ENCODE measurements at regions not wholly inside any gene's neighbourhood (a gene's known extent, or its start where the extent isn't known, plus 50 kb on each side); places are given as distances from the start of the nearest gene placed in this dataset.

- ATAC-seq (replicated peaks in 1 of 4) (no peak), DNase-seq (no peak)
- H3K36me3 Mint-ChIP-seq: no peaks in the 10 kb centered on the region
- no peaks in the 10 kb centered on the region for H3K36me3 ChIP-seq (ENCODE audit: control insufficient read depth in 2 of 2, extremely low read depth in 1 of 2, insufficient read depth in 1 of 2, low read length in 1 of 2)
- H3K4me1 ChIP-seq (ENCODE audit: control insufficient read depth in 1 of 2, extremely low read depth in 1 of 2, insufficient read depth in 2 of 2, low read length in 2 of 2): no peaks in the 10 kb centered on the region
- H3K4me3 ChIP-seq (ENCODE audit: control insufficient read depth in 1 of 2, extremely low read depth in 1 of 2, low read length in 1 of 2): no peak overlapping the region
- peaks cover 15 to 22% (median 20%) of the 10 kb centered on the region in 3 donors for H3K9me3 Mint-ChIP-seq
- POLR2A ChIA-PET: interaction anchor here in 1 of 2 donors (0.7 kb wide), 1 partner anchor 49 kb away, joined by 3 read pairs; no protein-coding TSS in a partner anchor
- no peak overlapping the region for H3K27ac Mint-ChIP-seq
- CTCF ChIA-PET: interaction anchor here in 1 of 2 donors (0.9 kb wide), 1 partner anchor 15 kb away, joined by 3 read pairs; no protein-coding TSS in a partner anchor
- H3K4me3 Mint-ChIP-seq: no peak overlapping the region
- peaks cover 3 to 14% of the 10 kb centered on the region in 2 donors for H3K27me3 Mint-ChIP-seq
- H3K4me1 Mint-ChIP-seq: no peaks in the 10 kb centered on the region
- H3K27ac ChIP-seq (ENCODE audit: low read length): no peak overlapping the region
- peaks cover 2% of the 10 kb centered on the region for H3K9me3 ChIP-seq
- H3K27me3 ChIP-seq (replicated peaks in 1 of 2; ENCODE audit: control insufficient read depth in 2 of 2, extremely low read depth in 1 of 2, insufficient read depth in 2 of 2, low read length in 1 of 2): peaks cover 0 to 3% of the 10 kb centered on the region in 2 experiments
These were observed 55.0 kb upstream of the IL33 start for GRCh38 chr9:6160579-6160978.

- WGBS (ENCODE audit: insufficient coverage): no CpG with 5 or more reads among the region's 2 CpGs
- ChIA-PET CTCF (no interaction called here), POLR2A (no interaction called here)
- Mint-ChIP-seq H3K4me3 (no peak overlapping the region), H3K36me3 (no peaks in the 10 kb centered on the region), H3K27ac (no peak overlapping the region), H3K4me1 (no peaks in the 10 kb centered on the region), H3K9me3 (peaks cover 0 to 2% (median 0%) of the 10 kb centered on the region in 3 donors), H3K27me3 (peaks cover 8 to 17% of the 10 kb centered on the region in 2 donors)
- Histone ChIP-seq H3K4me1 (ENCODE audit: control insufficient read depth in 1 of 2, extremely low read depth in 1 of 2, insufficient read depth in 2 of 2, low read length in 2 of 2) (no peaks in the 10 kb centered on the region), H3K27ac (ENCODE audit: low read length) (no peak overlapping the region), H3K36me3 (ENCODE audit: control insufficient read depth in 2 of 2, extremely low read depth in 1 of 2, insufficient read depth in 1 of 2, low read length in 1 of 2) (no peaks in the 10 kb centered on the region), H3K27me3 (replicated peaks in 1 of 2; ENCODE audit: control insufficient read depth in 2 of 2, extremely low read depth in 1 of 2, insufficient read depth in 2 of 2, low read length in 1 of 2) (peaks cover 0 to 4% of the 10 kb centered on the region in 2 experiments), H3K9me3 (no peaks in the 10 kb centered on the region), H3K4me3 (ENCODE audit: control insufficient read depth in 1 of 2, extremely low read depth in 1 of 2, low read length in 1 of 2) (no peak overlapping the region)
- no peak for ATAC-seq (replicated peaks in 1 of 4)
- DNase-seq: no peak
These were observed 62.2 kb upstream of the IL33 start for GRCh38 chr9:6153425-6153824.

GRCh38 chr9:6152788-6153187 lies 62.8 kb upstream of the IL33 start:
- Mint-ChIP-seq H3K4me1 (no peaks in the 10 kb centered on the region), H3K4me3 (no peak overlapping the region), H3K27ac (no peak overlapping the region)

GRCh38 chr9:6150483-6150882 lies 65.1 kb upstream of the IL33 start:
- ATAC-seq (replicated peaks in 1 of 4) (no peak), DNase-seq (no peak)
- WGBS (ENCODE audit: insufficient coverage): no CpG with 5 or more reads among the region's 2 CpGs
- peaks cover 0 to 4% of the 10 kb centered on the region in 2 experiments for H3K27me3 ChIP-seq (replicated peaks in 1 of 2; ENCODE audit: control insufficient read depth in 2 of 2, extremely low read depth in 1 of 2, insufficient read depth in 2 of 2, low read length in 1 of 2)
- Mint-ChIP-seq H3K9me3 (no peaks in the 10 kb centered on the region), H3K27ac (no peak overlapping the region), H3K4me3 (no peak overlapping the region), H3K4me1 (no peaks in the 10 kb centered on the region), H3K36me3 (no peaks in the 10 kb centered on the region), H3K27me3 (peaks cover 8 to 17% of the 10 kb centered on the region in 2 donors)
- no peak overlapping the region for H3K27ac ChIP-seq (ENCODE audit: low read length)
- ChIA-PET POLR2A (no interaction called here), CTCF (no interaction called here)
- H3K4me1 ChIP-seq (ENCODE audit: control insufficient read depth in 1 of 2, extremely low read depth in 1 of 2, insufficient read depth in 2 of 2, low read length in 2 of 2): no peaks in the 10 kb centered on the region
- no peaks in the 10 kb centered on the region for H3K9me3 ChIP-seq
- H3K36me3 ChIP-seq (ENCODE audit: control insufficient read depth in 2 of 2, extremely low read depth in 1 of 2, insufficient read depth in 1 of 2, low read length in 1 of 2): no peaks in the 10 kb centered on the region
- no peak overlapping the region for H3K4me3 ChIP-seq (ENCODE audit: control insufficient read depth in 1 of 2, extremely low read depth in 1 of 2, low read length in 1 of 2)

More at GRCh38 chr9:6152788-6153187, 62.8 kb upstream of the IL33 start:
- H3K36me3 ChIP-seq (ENCODE audit: control insufficient read depth in 2 of 2, extremely low read depth in 1 of 2, insufficient read depth in 1 of 2, low read length in 1 of 2): no peaks in the 10 kb centered on the region
- peaks cover 8 to 17% of the 10 kb centered on the region in 2 donors for H3K27me3 Mint-ChIP-seq
- no CpG with 5 or more reads among the region's 4 CpGs for WGBS (ENCODE audit: insufficient coverage)
- H3K4me1 ChIP-seq (ENCODE audit: control insufficient read depth in 1 of 2, extremely low read depth in 1 of 2, insufficient read depth in 2 of 2, low read length in 2 of 2): no peaks in the 10 kb centered on the region
- no peak for ATAC-seq (replicated peaks in 1 of 4)
- peaks cover 0 to 4% of the 10 kb centered on the region in 2 experiments for H3K27me3 ChIP-seq (replicated peaks in 1 of 2; ENCODE audit: control insufficient read depth in 2 of 2, extremely low read depth in 1 of 2, insufficient read depth in 2 of 2, low read length in 1 of 2)
- H3K4me3 ChIP-seq (ENCODE audit: control insufficient read depth in 1 of 2, extremely low read depth in 1 of 2, low read length in 1 of 2): no peak overlapping the region
- peaks cover 0 to 2% (median 0%) of the 10 kb centered on the region in 3 donors for H3K9me3 Mint-ChIP-seq
- H3K27ac ChIP-seq (ENCODE audit: low read length): no peak overlapping the region
- DNase-seq: no peak
- no peaks in the 10 kb centered on the region for H3K36me3 Mint-ChIP-seq
- POLR2A ChIA-PET: no interaction called here
- H3K9me3 ChIP-seq: no peaks in the 10 kb centered on the region
- CTCF ChIA-PET: no interaction called here

- no peaks in the 10 kb centered on the region for H3K36me3 Mint-ChIP-seq
- POLR2A ChIA-PET: no interaction called here
- H3K9me3 ChIP-seq: no peaks in the 10 kb centered on the region
- H3K27ac Mint-ChIP-seq: no peak overlapping the region
- no peaks in the 10 kb centered on the region for H3K4me1 ChIP-seq (ENCODE audit: control insufficient read depth in 1 of 2, extremely low read depth in 1 of 2, insufficient read depth in 2 of 2, low read length in 2 of 2)
- H3K4me1 Mint-ChIP-seq: no peaks in the 10 kb centered on the region
- H3K36me3 ChIP-seq (ENCODE audit: control insufficient read depth in 2 of 2, extremely low read depth in 1 of 2, insufficient read depth in 1 of 2, low read length in 1 of 2): no peaks in the 10 kb centered on the region
- CTCF ChIA-PET: no interaction called here
- ATAC-seq (replicated peaks in 1 of 4) (no peak), DNase-seq (no peak)
- no peak overlapping the region for H3K27ac ChIP-seq (ENCODE audit: low read length)
- no peak overlapping the region for H3K4me3 Mint-ChIP-seq
- H3K27me3 ChIP-seq (replicated peaks in 1 of 2; ENCODE audit: control insufficient read depth in 2 of 2, extremely low read depth in 1 of 2, insufficient read depth in 2 of 2, low read length in 1 of 2): peaks cover 0 to 4% of the 10 kb centered on the region in 2 experiments
- peaks cover 8 to 17% of the 10 kb centered on the region in 2 donors for H3K27me3 Mint-ChIP-seq
- WGBS (ENCODE audit: insufficient coverage): 96% methylated on average over 4 of the region's 9 CpGs
- no peak overlapping the region for H3K4me3 ChIP-seq (ENCODE audit: control insufficient read depth in 1 of 2, extremely low read depth in 1 of 2, low read length in 1 of 2)
- H3K9me3 Mint-ChIP-seq: no peaks in the 10 kb centered on the region
These were observed 66.3 kb upstream of the IL33 start for GRCh38 chr9:6149315-6149714.

GRCh38 chr9:6147846-6148245 lies 67.8 kb upstream of the IL33 start:
- H3K9me3 Mint-ChIP-seq: no peaks in the 10 kb centered on the region

GRCh38 chr9:6144947-6145346 lies 70.7 kb upstream of the IL33 start:
- CTCF ChIA-PET: no interaction called here

More at GRCh38 chr9:6147846-6148245, 67.8 kb upstream of the IL33 start:
- WGBS (ENCODE audit: insufficient coverage): 91% methylated on average over 3 of the region's 4 CpGs
- Mint-ChIP-seq H3K4me1 (no peaks in the 10 kb centered on the region), H3K27me3 (peaks cover 4 to 15% of the 10 kb centered on the region in 2 donors), H3K36me3 (no peaks in the 10 kb centered on the region), H3K27ac (no peak overlapping the region), H3K4me3 (no peak overlapping the region)
- no peak for ATAC-seq (replicated peaks in 1 of 4)
- no peaks in the 10 kb centered on the region for H3K9me3 ChIP-seq
- no peak overlapping the region for H3K4me3 ChIP-seq (ENCODE audit: control insufficient read depth in 1 of 2, extremely low read depth in 1 of 2, low read length in 1 of 2)
- no peak for DNase-seq
- ChIA-PET CTCF (no interaction called here), POLR2A (no interaction called here)
- H3K27me3 ChIP-seq (replicated peaks in 1 of 2; ENCODE audit: control insufficient read depth in 2 of 2, extremely low read depth in 1 of 2, insufficient read depth in 2 of 2, low read length in 1 of 2): peaks cover 0 to 4% of the 10 kb centered on the region in 2 experiments
- H3K27ac ChIP-seq (ENCODE audit: low read length): no peak overlapping the region
- no peaks in the 10 kb centered on the region for H3K36me3 ChIP-seq (ENCODE audit: control insufficient read depth in 2 of 2, extremely low read depth in 1 of 2, insufficient read depth in 1 of 2, low read length in 1 of 2)
- no peaks in the 10 kb centered on the region for H3K4me1 ChIP-seq (ENCODE audit: control insufficient read depth in 1 of 2, extremely low read depth in 1 of 2, insufficient read depth in 2 of 2, low read length in 2 of 2)

More at GRCh38 chr9:6144947-6145346, 70.7 kb upstream of the IL33 start:
- no peaks in the 10 kb centered on the region for H3K9me3 ChIP-seq
- H3K4me1 ChIP-seq (ENCODE audit: control insufficient read depth in 1 of 2, extremely low read depth in 1 of 2, insufficient read depth in 2 of 2, low read length in 2 of 2): no peaks in the 10 kb centered on the region
- no peak overlapping the region for H3K4me3 ChIP-seq (ENCODE audit: control insufficient read depth in 1 of 2, extremely low read depth in 1 of 2, low read length in 1 of 2)
- H3K4me1 Mint-ChIP-seq: no peaks in the 10 kb centered on the region
- H3K27me3 Mint-ChIP-seq: peaks cover 0 to 4% of the 10 kb centered on the region in 2 donors
- 80% methylated on average over 1 of the region's 1 CpG for WGBS (ENCODE audit: insufficient coverage)
- no peak overlapping the region for H3K4me3 Mint-ChIP-seq
- no peaks in the 10 kb centered on the region for H3K36me3 Mint-ChIP-seq
- peaks cover 0 to 3% (median 0%) of the 10 kb centered on the region in 3 donors for H3K9me3 Mint-ChIP-seq
- POLR2A ChIA-PET: interaction anchor here in 1 of 2 donors (0.6 kb wide), 1 partner anchor 123 kb away, joined by 4 read pairs; no protein-coding TSS in a partner anchor
- peaks cover 0 to 4% of the 10 kb centered on the region in 2 experiments for H3K27me3 ChIP-seq (replicated peaks in 1 of 2; ENCODE audit: control insufficient read depth in 2 of 2, extremely low read depth in 1 of 2, insufficient read depth in 2 of 2, low read length in 1 of 2)
- no peak for ATAC-seq (replicated peaks in 1 of 4)
- H3K27ac Mint-ChIP-seq: no peak overlapping the region
- DNase-seq: no peak
- no peak overlapping the region for H3K27ac ChIP-seq (ENCODE audit: low read length)
- no peaks in the 10 kb centered on the region for H3K36me3 ChIP-seq (ENCODE audit: control insufficient read depth in 2 of 2, extremely low read depth in 1 of 2, insufficient read depth in 1 of 2, low read length in 1 of 2)
